ENCODE measurements at regions not wholly inside any gene's neighbourhood (a gene's known extent, or its start where the extent isn't known, plus 50 kb on each side); places are given as distances from the start of the nearest gene placed in this dataset.

- no CpG with 5 or more reads among the region's 1 CpG for WGBS (ENCODE audit: extremely low coverage, insufficient read length, low lambda C conversion rate)
- Histone ChIP-seq H3K14ac (ENCODE audit: insufficient read depth, low read length) (no peak overlapping the region), H3K4me2 (ENCODE audit: insufficient read depth, insufficient read length, low read length) (no peak overlapping the region), H2BK120ac (ENCODE audit: low read depth, low read length, poor library complexity, severe bottlenecking) (no peak overlapping the region), H2BK12ac (ENCODE audit: insufficient read length, low read depth, low read length) (no peak overlapping the region), H2AFZ (ENCODE audit: low read length) (no peak overlapping the region), H4K5ac (ENCODE audit: insufficient read length, low read depth, low read length) (no peak overlapping the region), H3K4ac (ENCODE audit: low read depth, low read length) (no peak overlapping the region), H3K18ac (ENCODE audit: insufficient read length, low read depth, low read length) (no peak overlapping the region), H3K79me1 (ENCODE audit: insufficient read depth, low read depth, low read length, poor library complexity, severe bottlenecking) (no peaks in the 10 kb centered on the region), H3K9me3 (ENCODE audit: control insufficient read depth, low read depth, low read length) (no peaks in the 10 kb centered on the region), H3K4me1 (ENCODE audit: insufficient read depth, low read length) (no peaks in the 10 kb centered on the region), H3K23me2 (ENCODE audit: insufficient read length, low read depth, low read length, poor library complexity, severe bottlenecking) (no peaks in the 10 kb centered on the region), H2BK15ac (ENCODE audit: low read depth, low read length) (no peak overlapping the region), H3K27ac (ENCODE audit: insufficient read length, low read depth, low read length) (no peak overlapping the region), H4K8ac (replicated peaks; ENCODE audit: insufficient read length, low read depth, low read length) (no peak overlapping the region), H4K91ac (ENCODE audit: insufficient read length, low read depth, low read length) (no peak overlapping the region), H2BK5ac (ENCODE audit: insufficient read length, low read length) (no peak overlapping the region), H3K27me3 (ENCODE audit: insufficient read depth, low read length) (no peaks in the 10 kb centered on the region), H3K23ac (ENCODE audit: insufficient read length, low read depth, low read length) (no peak overlapping the region), H4K20me1 (ENCODE audit: control insufficient read depth, insufficient read depth, insufficient read length) (no peaks in the 10 kb centered on the region), H3T11ph (ENCODE audit: low read length) (no peak overlapping the region), H2AK5ac (ENCODE audit: insufficient read length, low read length) (no peak overlapping the region), H2BK20ac (ENCODE audit: low read depth, low read length, poor library complexity, severe bottlenecking) (no peak overlapping the region), H3K79me2 (ENCODE audit: insufficient read depth, low read length) (no peaks in the 10 kb centered on the region), H3K9ac (ENCODE audit: extremely low read depth, insufficient read length, low read length) (no peak overlapping the region), H3K56ac (ENCODE audit: insufficient read length, low read depth, low read length) (no peak overlapping the region)
- Mint-ChIP-seq H3K4me3 (no peak overlapping the region), H3K36me3 (ENCODE audit: insufficient read depth in 1 of 3, low read depth in 3 of 3) (no peaks in the 10 kb centered on the region), H3K4me1 (no peaks in the 10 kb centered on the region), H3K9me3 (no peaks in the 10 kb centered on the region), H3K27me3 (ENCODE audit: low read depth) (no peaks in the 10 kb centered on the region), H3K27ac (no peak overlapping the region)
- TF ChIP-seq CTCF (conservative IDR thresholded peaks at IDR 0.05), result no peak
- DNase-seq, result no peak
Observed at GRCh38 chr7:114273218-114273617, 141.4 kb upstream of the FOXP2 start.
